Hypothalamus (tissue), 51 donors: ENCODE measurements at regions not wholly inside any gene's neighbourhood (a gene's known extent, or its start where the extent isn't known, plus 50 kb on each side); places are given as distances from the start of the nearest gene placed in this dataset.
"Not testable (repeated sequence)": the region's sequence is repeated elsewhere in the genome, so short reads cannot be mapped to it uniquely, and the experiment has no call there.

ENCODE experiments used
- DNase-seq, 51 donors: peaks; one replicate each; lab custom pipeline; 2025; lab: John Stamatoyannopoulos, UW

DNA sequence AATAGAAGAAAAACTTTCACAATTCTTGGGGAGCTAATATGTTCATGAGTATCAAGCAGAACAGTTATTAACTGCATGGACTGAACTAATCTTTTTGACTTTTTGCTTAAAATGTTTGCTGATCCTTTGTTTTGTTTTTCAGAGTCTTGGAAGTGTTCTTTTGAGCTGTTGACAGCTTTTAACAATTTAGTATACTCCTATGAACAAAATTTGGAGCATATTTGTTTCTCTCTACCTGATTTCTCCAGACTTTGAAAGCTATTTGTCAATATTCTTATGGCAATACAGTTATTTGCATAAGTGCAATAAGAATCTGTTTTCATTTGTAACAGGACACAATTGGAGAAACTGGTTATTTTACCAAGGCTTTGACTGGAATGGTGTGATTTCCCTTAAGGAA, 192.0 kb upstream of the ETV3 start:
- not testable (repeated sequence) for DNase-seq

DNA sequence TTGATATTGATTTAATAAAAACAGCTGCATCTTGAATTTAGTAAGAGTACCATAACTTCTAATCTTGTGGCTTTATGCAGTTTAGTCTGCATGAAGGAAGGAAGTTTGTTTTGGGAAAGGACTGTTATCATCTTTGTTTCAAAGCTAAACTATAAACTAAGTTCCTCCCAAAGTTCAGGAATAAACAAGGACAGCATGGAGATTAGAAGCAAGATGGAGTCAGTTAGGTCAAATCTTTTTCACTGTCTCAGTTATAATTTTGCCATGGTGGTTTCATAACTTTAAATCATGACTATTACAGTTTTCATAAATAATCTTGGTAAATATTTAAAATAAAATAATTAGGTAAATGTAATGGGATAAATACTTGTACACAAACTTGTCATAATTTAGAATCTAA, 189.9 kb upstream of the ETV3 start:
- not testable (repeated sequence) for DNase-seq

DNA sequence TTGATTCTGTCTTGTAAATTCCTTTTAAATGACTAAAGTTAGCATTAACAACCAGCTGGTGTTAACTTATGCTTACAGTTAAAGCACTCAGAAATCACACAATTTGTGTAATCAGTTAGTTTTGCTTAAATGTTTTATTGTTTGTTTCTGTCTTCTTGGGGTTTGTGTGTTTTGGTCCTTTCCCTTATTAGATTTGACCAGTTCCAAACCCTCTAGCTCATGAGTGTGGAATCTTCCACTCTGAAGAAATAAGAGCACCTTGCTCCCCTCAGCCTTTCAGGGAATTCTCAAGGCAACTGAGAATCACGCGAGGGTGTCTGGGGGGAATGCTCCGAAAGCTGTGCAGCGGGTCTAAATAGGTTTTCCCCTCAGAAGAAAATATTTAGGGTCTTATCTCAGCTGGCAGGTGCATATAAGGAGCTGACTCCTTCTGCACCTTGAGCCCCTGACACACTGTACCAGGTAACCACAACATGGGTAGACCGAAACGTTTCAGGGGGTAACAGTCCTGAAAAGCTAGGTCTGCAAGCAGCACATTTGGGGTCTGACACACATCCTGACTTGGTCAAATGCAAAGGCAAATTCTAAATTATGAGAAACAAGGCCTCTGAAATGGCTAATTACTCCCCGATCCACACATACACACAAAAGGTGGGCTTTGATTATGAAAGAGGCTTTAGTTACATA, 188.1 kb upstream of the ETV3 start:
- DNase-seq, result no peak

DNA sequence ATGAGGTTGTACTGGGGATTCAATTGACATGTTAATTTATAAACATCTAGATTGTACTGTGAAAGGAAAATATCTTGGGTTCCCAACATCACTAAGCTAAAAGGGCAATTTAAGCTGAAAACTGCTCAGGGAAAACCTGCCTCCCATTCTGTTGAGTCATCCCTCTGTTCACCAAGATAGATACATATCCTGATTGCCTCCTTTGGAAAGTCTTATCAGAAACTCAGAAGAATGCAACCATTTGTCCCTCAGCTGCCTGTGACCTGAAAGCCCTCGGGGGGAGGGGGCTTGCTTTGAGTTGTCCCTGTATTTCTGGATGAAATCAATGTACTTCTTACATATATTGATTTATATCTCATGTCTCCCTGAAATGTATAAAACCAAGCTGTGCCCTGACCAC, 187.0 kb upstream of the ETV3 start:
- DNase-seq, result no peak

- DNase-seq, result not testable (repeated sequence)
Observed at GRCh38 chr1:157321972-157322371, 183.8 kb upstream of the ETV3 start.

DNA sequence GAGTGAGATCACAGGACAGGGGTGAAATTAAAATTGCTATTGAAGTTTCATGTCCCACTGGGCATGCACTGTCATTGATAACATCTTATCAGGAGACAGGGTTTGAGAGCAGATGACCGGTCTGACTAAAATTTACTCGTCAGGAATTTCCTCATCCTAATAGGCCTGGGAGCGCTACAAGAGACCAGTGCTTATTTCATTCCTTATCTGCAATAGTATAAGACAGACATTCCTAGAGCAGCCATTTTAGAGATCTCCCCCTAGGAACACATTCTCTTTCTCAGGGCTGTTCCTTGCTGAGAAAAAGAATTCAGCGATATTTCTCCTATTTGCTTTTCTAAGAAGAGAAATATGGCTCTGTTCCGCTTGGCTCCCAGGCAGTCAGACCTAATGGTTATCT, 181.4 kb upstream of the ETV3 start:
- DNase-seq, result no peak

GRCh38 chr1:157317229-157317628, 179.0 kb upstream of the ETV3 start:
- DNase-seq, result not testable (repeated sequence)

DNA sequence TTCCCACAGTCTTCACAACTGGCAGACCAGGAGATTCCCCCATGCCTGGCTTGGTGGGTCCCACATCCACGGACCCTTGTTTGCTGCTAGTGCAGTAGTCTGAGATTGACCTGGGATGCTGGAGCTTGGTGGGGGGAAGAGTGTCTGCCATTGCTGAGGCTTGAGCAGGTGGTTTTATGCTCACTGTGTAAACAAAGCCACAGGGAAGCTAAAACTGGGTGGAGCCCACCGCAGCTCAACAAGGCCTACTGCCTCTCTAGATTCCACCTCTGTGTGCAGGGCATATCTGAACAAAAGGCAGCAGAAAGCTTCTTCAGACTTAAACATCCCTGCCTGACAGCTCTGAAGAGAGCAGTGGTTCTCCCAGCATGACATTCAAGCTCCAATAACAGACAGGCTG, 177.3 kb upstream of the ETV3 start:
- DNase-seq, result no peak

- DNase-seq, result no peak
Observed at GRCh38 chr1:157314408-157314807, 176.2 kb upstream of the ETV3 start.

DNA sequence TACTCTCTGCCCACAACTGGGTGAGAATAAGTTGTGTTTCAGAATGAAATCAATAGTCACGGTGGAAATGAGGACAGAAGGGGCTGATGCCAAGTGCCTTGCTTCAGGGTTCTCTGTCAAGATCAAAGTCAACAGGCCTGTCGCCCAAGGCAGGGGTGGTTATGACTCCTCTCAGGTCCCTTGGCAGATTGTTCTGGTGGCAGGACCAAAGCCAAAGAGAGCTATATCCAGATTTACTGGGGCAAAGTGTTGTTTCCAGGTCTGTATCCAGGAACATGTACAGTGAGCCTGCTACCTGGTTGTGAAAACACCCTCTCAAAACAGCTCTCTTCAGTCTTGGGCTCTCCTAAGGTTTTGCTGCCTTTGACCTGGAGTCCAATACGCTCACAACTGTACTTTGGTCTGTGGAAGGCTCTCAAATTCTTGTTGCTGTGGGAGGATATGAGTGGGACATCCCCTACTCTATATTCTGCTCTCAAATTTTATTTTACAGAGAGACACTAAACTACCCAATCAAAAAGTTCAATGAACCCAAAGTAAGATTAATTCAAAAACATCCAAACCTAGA, 175.1 kb upstream of the ETV3 start:
- no peak for DNase-seq

DNA sequence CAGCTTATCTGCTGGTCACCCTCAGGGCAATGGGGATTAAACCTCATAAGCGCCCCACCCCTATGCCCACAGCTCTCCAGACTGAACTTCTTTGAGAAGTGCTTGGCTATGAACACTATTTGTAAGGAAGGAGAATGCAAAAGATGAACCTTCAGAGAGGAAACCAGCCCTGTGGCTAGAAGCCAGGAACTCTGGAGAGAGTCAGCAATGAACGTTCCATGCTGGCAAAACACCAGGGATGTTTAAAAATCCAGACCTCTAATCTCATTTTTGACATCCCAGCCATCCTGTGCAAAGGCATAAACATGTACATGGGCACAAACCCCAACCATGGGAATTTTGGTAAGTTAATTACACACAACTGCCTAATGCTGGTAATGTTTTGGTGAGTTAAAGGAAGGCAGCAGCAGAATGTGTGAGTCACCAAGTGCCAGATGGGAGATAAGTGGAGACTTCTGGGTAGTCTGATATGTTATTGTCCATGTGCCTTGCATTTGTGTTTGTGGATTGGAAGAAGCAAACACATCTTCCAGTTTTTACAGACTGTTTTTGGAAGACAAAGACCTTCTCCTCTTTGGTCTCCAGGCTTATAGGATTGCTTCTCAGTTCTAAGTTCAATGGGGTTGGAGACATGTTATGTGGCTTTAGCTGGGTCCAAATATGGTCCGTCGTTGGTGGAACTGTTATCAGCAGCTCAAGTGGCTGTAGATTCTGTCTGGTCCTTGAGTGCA, 174.1 kb upstream of the ETV3 start:
- DNase-seq, result no peak

DNA sequence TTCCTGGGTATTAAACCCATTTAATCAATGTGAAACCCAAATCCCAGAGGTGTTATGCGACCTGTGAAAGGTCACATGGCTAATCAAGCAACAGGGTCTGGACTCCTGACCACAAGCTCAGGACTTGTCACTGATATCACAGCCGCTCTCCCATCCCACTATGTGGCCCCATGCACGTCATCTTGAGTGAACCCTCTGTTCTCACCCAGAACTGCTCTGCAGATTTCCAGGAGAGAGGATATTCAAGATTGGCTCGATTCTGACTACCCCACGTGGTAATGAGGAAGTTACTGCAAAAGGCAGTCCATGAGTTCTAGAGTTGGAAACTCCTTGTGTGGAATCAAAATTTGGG, 173.5 kb upstream of the ETV3 start:
- no peak for DNase-seq

GRCh38 chr1:157310805-157311729, 172.9 kb upstream of the ETV3 start:
- DNase-seq, result not testable (repeated sequence)

GRCh38 chr1:157310401-157310800, 172.2 kb upstream of the ETV3 start:
- DNase-seq, result no peak

DNA sequence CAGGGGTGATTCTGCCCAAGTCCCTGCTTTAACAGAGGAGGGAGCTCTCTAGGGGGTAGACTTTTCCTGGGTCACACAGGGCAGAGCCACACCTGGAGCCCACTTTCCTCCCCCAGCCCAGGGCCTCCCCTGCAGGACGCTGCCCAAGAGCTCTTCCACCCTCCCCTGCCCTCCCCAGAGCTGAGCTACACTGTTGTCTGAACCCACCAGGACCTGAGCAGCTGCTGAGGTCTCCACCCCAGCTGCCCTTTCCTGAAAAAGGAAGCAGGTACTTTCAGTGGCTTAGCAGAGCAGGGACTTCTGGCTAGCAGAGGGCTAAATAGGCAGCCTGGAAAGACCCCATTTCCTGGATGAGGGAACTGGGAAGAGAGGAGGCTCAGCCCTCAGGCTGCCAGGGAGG, 169.3 kb upstream of the ETV3 start:
- DNase-seq, result no peak

GRCh38 chr1:157306896-157307295, 168.7 kb upstream of the ETV3 start:
- DNase-seq, result no peak

- no peak for DNase-seq
Observed at GRCh38 chr1:157304271-157304670, 166.1 kb upstream of the ETV3 start.

DNA sequence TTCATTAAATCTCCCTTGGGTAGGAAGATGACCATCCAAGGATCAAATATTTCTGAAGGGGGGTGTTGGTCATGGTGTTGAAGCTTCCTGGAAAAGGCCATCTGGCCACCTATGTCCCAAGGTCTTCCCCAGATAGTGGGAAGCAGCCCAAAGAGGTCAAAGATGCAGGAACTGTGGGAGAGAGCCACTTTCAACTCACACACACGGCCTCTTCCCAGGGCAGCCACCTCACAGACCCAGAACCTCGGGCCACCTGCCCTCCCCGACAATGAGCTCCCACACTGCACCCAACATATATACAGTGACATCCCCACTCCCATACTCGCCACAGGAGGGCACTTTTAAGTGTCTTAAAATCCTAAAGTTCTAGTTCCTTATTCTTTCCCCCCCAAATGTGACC, 164.5 kb upstream of the ETV3 start:
- DNase-seq, result no peak

- no peak for DNase-seq
Observed at GRCh38 chr1:157302199-157302497, 164.0 kb upstream of the ETV3 start.

GRCh38 chr1:157301477-157302198, 163.4 kb upstream of the ETV3 start:
- DNase-seq, result no peak
